NCI-H128 (cell line): ENCODE measurements at regions not wholly inside any gene's neighbourhood (a gene's known extent, or its start where the extent isn't known, plus 50 kb on each side); places are given as distances from the start of the nearest gene placed in this dataset.
"Not testable (repeated sequence)": the region's sequence is repeated elsewhere in the genome, so short reads cannot be mapped to it uniquely, and the experiment has no call there.

Experiments used
- DNase-seq: peaks from one replicate; lab custom pipeline; 2025; ENCODE audit not compliant: unreplicated experiment; lab: John Stamatoyannopoulos, UW

- DNase-seq, result no peak
Observed at GRCh38 chr4:151459375-151459774, 50.4 kb downstream of the FHIP1A start.

- no peak for DNase-seq
Observed at GRCh38 chr4:151460434-151460833, 51.5 kb downstream of the FHIP1A start.

GRCh38 chr4:151462554-151462953 lies 53.6 kb downstream of the FHIP1A start:
- DNase-seq, result no peak

- no peak for DNase-seq
Observed at GRCh38 chr4:151468715-151469696, 60.0 kb downstream of the FHIP1A start.

- DNase-seq, result no peak
Observed at GRCh38 chr4:151469970-151470369, 61.0 kb downstream of the FHIP1A start.

GRCh38 chr4:151471728-151472127 lies 62.8 kb downstream of the FHIP1A start:
- no peak for DNase-seq

- DNase-seq, result no peak
Observed at GRCh38 chr4:151472297-151472696, 63.3 kb downstream of the FHIP1A start.

GRCh38 chr4:151472711-151473110 lies 63.7 kb downstream of the FHIP1A start:
- no peak for DNase-seq

- no peak for DNase-seq
Observed at GRCh38 chr4:151473521-151474097, 64.6 kb downstream of the FHIP1A start.

- DNase-seq, result no peak
Observed at GRCh38 chr4:151475035-151475714, 66.2 kb downstream of the FHIP1A start.

GRCh38 chr4:151481813-151482212 lies 72.8 kb downstream of the FHIP1A start:
- no peak for DNase-seq

- DNase-seq, result no peak
Observed at GRCh38 chr4:151484396-151485102, 75.6 kb downstream of the FHIP1A start.

GRCh38 chr4:151485541-151486131 lies 76.7 kb downstream of the FHIP1A start:
- no peak for DNase-seq

GRCh38 chr4:151486168-151486567 lies 77.2 kb downstream of the FHIP1A start:
- no peak for DNase-seq

GRCh38 chr4:151488968-151489367 lies 80.0 kb downstream of the FHIP1A start:
- DNase-seq, result no peak

- no peak for DNase-seq
Observed at GRCh38 chr4:151489462-151490203, 80.7 kb downstream of the FHIP1A start.

- not testable (repeated sequence) for DNase-seq
Observed at GRCh38 chr4:151495612-151496011, 86.6 kb downstream of the FHIP1A start.

GRCh38 chr4:151511548-151511947 lies 102.6 kb downstream of the FHIP1A start:
- DNase-seq, result not testable (repeated sequence)

GRCh38 chr4:151517896-151518295 lies 108.9 kb downstream of the FHIP1A start:
- no peak for DNase-seq

- no peak for DNase-seq
Observed at GRCh38 chr4:151518359-151518758, 109.4 kb downstream of the FHIP1A start.
